ENCODE measurements at regions not wholly inside any gene's neighbourhood (a gene's known extent, or its start where the extent isn't known, plus 50 kb on each side); places are given as distances from the start of the nearest gene placed in this dataset.

DNA sequence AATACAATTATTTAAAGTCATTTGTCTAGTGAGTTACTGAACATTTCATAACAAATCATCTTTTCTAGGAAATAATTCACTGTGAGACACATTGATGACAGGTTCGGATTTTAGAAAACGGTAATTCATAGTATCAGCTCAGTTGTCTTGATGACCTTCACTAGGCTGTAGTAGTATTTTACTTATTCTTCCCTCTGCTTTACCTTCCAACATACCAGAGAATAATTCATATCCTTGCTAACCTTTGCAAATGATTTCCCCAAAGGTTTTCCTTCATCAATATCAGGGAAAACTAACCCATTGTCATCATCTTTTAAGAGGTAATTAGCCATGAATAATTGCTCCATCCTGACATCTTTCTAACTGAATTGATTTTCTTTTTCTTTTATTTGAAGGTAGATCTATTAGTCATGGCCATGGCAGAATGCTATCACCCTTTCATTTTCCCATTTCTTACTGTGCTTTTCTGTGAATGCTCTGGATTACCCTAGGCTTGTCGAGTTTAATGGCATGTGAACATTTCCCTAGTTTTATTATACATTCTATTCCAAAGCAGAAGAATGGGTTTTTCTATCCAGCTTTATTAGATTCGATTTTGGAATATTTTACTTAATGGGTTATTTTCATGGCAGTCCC is 299.2 kb downstream of the OLFM4 start:
- TF ChIP-seq CTCF (conservative IDR thresholded peaks at IDR 0.05) = no peak
- H3K79me2 ChIP-seq (ENCODE audit: insufficient read depth, low read length) = no peaks in the 10 kb centered on the region
- no peaks in the 10 kb centered on the region for H3K27me3 ChIP-seq (ENCODE audit: insufficient read depth, low read length)
- no peak overlapping the region for H3K18ac ChIP-seq (ENCODE audit: insufficient read length, low read depth, low read length)
- H3K9ac ChIP-seq (ENCODE audit: extremely low read depth, insufficient read length, low read length) = no peak overlapping the region
- no peak overlapping the region for H4K5ac ChIP-seq (ENCODE audit: insufficient read length, low read depth, low read length)
- no peak overlapping the region for H3K27ac ChIP-seq (ENCODE audit: insufficient read length, low read depth, low read length)
- H3T11ph ChIP-seq (ENCODE audit: low read length) = no peak overlapping the region
- no peak overlapping the region for H2BK5ac ChIP-seq (ENCODE audit: insufficient read length, low read length)
- no peak overlapping the region for H3K27ac Mint-ChIP-seq
- no peak overlapping the region for H3K14ac ChIP-seq (ENCODE audit: insufficient read depth, low read length)
- no peaks in the 10 kb centered on the region for H3K23me2 ChIP-seq (ENCODE audit: insufficient read length, low read depth, low read length, poor library complexity, severe bottlenecking)
- no peak overlapping the region for H3K4me3 Mint-ChIP-seq
- no peak overlapping the region for H2BK120ac ChIP-seq (ENCODE audit: low read depth, low read length, poor library complexity, severe bottlenecking)
- H2BK12ac ChIP-seq (ENCODE audit: insufficient read length, low read depth, low read length) = no peak overlapping the region
- H3K79me1 ChIP-seq (ENCODE audit: insufficient read depth, low read depth, low read length, poor library complexity, severe bottlenecking) = no peaks in the 10 kb centered on the region
- H3K4me2 ChIP-seq (ENCODE audit: insufficient read depth, insufficient read length, low read length) = no peak overlapping the region
- H3K4me1 ChIP-seq (ENCODE audit: insufficient read depth, low read length) = no peaks in the 10 kb centered on the region
- no peak overlapping the region for H3K4ac ChIP-seq (ENCODE audit: low read depth, low read length)
- H3K36me3 Mint-ChIP-seq (ENCODE audit: insufficient read depth in 1 of 3, low read depth in 3 of 3) = no peaks in the 10 kb centered on the region
- H2BK20ac ChIP-seq (ENCODE audit: low read depth, low read length, poor library complexity, severe bottlenecking) = no peak overlapping the region
- H2AFZ ChIP-seq (ENCODE audit: low read length) = no peak overlapping the region
- H4K91ac ChIP-seq (ENCODE audit: insufficient read length, low read depth, low read length) = no peak overlapping the region
- H3K9me3 ChIP-seq (ENCODE audit: control insufficient read depth, low read depth, low read length) = no peaks in the 10 kb centered on the region
- no peak overlapping the region for H3K56ac ChIP-seq (ENCODE audit: insufficient read length, low read depth, low read length)
- WGBS (ENCODE audit: extremely low coverage, insufficient read length, low lambda C conversion rate) = no CpG with 5 or more reads among the region's 4 CpGs
- DNase-seq = no peak
- H4K8ac ChIP-seq (replicated peaks; ENCODE audit: insufficient read length, low read depth, low read length) = no peak overlapping the region
- no peak overlapping the region for H2BK15ac ChIP-seq (ENCODE audit: low read depth, low read length)
- no peaks in the 10 kb centered on the region for H4K20me1 ChIP-seq (ENCODE audit: control insufficient read depth, insufficient read depth, insufficient read length)
- no peak overlapping the region for H3K23ac ChIP-seq (ENCODE audit: insufficient read length, low read depth, low read length)
- H3K9me3 Mint-ChIP-seq = no peaks in the 10 kb centered on the region
- H3K4me1 Mint-ChIP-seq = peaks cover 2 to 7% of the 10 kb centered on the region in 2 experiments; a peak in 2 of 4 replicates
- no peak overlapping the region for H2AK5ac ChIP-seq (ENCODE audit: insufficient read length, low read length)
- peaks cover 30% of the 10 kb centered on the region for H3K27me3 Mint-ChIP-seq (ENCODE audit: low read depth)

Data from H9 (cell line).